Neutrophil (primary cell): ENCODE measurements at regions not wholly inside any gene's neighbourhood (a gene's known extent, or its start where the extent isn't known, plus 50 kb on each side); places are given as distances from the start of the nearest gene placed in this dataset.

Experiments used
- H3K27ac ChIP-seq: fragments of 200-600 bp; sonication (generic); 2 replicates; pipeline ENCODE4 v1.5.1; 2016; ENCODE audit warnings: mild to moderate bottlenecking, moderate library complexity
- H3K27me3 ChIP-seq: fragments of 200-600 bp; sonication (generic); 2 replicates; pipeline ENCODE4 v1.6.0; 2016; ENCODE audit warnings: mild to moderate bottlenecking
- H3K36me3 ChIP-seq: fragments of 200-600 bp; sonication (generic); 2 replicates; pipeline ENCODE4 v1.5.1; 2017
- H3K4me1 ChIP-seq, 2 experiments: fragments of 200-600 bp in 1 of 2; sonication (generic) in 1 of 2; 1 replicate in 1 of 2; 2 replicates in 1 of 2; pipeline versions ENCODE4 v1.5.1 to v1.6.1; 2013 to 2016; ENCODE audit warnings: low read depth in 1 of 2, low read length in 1 of 2, mild to moderate bottlenecking in 1 of 2, moderate library complexity in 1 of 2; ENCODE audit not compliant: control insufficient read depth in 1 of 2, insufficient read depth in 1 of 2
- H3K4me3 ChIP-seq, 2 experiments: fragments of 200-600 bp in 1 of 2; sonication (generic) in 1 of 2; 1 replicate in 1 of 2; 2 replicates in 1 of 2; pipeline ENCODE4 v1.5.1; 2013 to 2016; ENCODE audit warnings: low read depth in 1 of 2, low read length in 1 of 2, mild to moderate bottlenecking in 1 of 2, moderate library complexity in 1 of 2
- H3K9me3 ChIP-seq: fragments of 200-600 bp; sonication (generic); 2 replicates; pipeline ENCODE4 v1.5.1; 2016
- TF ChIP-seq, protein P1 (sequence below): fragments of 200-600 bp; sonication (generic); IDR thresholded peaks from 2 replicates; pipeline ENCODE4 v1.5.1; 2016; ENCODE audit warnings: antibody characterized with exemption

DNA sequence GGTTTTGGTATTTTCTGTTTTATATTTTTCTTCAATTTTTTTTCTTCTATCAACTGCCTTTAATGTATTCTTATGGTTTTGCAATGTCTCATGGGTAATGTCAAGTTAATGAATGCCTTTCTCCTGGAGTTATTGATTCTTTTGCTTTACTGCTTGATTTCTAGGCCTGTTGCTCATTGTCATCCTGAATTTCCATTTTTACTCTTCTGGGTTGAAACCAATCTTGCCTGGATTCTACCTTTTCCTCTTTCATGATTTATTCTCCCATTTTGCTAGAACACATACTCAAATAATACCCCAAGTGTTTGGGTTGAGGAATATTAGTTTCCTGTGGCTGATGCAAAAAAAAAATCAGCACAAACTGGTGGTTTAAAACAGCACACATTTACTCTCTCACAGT, 315.2 kb upstream of the PDZRN3 start:
- H3K4me3 ChIP-seq: no peak overlapping the region
- no peak overlapping the region for H3K27ac ChIP-seq
- H3K36me3 ChIP-seq: no peaks in the 10 kb centered on the region
- no peaks in the 10 kb centered on the region for H3K9me3 ChIP-seq
- TF ChIP-seq, protein P1, sequence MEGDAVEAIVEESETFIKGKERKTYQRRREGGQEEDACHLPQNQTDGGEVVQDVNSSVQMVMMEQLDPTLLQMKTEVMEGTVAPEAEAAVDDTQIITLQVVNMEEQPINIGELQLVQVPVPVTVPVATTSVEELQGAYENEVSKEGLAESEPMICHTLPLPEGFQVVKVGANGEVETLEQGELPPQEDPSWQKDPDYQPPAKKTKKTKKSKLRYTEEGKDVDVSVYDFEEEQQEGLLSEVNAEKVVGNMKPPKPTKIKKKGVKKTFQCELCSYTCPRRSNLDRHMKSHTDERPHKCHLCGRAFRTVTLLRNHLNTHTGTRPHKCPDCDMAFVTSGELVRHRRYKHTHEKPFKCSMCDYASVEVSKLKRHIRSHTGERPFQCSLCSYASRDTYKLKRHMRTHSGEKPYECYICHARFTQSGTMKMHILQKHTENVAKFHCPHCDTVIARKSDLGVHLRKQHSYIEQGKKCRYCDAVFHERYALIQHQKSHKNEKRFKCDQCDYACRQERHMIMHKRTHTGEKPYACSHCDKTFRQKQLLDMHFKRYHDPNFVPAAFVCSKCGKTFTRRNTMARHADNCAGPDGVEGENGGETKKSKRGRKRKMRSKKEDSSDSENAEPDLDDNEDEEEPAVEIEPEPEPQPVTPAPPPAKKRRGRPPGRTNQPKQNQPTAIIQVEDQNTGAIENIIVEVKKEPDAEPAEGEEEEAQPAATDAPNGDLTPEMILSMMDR: no peak
- no peaks in the 10 kb centered on the region for H3K27me3 ChIP-seq
- no peaks in the 10 kb centered on the region for H3K4me1 ChIP-seq

DNA sequence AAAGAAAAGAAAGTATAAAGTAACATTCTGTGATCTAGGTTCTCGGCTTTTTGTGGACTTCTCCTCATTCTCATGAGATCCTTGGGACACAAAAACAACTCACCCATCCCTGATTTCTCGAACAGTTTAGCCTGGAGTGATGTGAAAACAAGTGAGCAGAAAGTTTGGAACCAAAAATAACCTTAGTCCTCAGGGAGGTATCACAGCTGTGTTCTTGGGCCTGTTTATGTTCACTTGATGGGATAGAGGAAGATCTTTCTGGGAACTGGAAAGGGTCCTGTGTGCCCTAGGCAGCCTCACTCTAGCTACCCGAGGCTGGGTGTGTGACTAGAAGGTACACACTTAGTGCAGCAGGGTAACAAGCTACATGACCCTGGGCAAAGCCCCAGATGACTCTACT, 308.8 kb upstream of the PDZRN3 start:
- Histone ChIP-seq H3K4me1 (no peaks in the 10 kb centered on the region), H3K36me3 (no peaks in the 10 kb centered on the region), H3K9me3 (no peaks in the 10 kb centered on the region), H3K4me3 (no peak overlapping the region), H3K27me3 (no peaks in the 10 kb centered on the region), H3K27ac (no peak overlapping the region)
- TF ChIP-seq, protein P1: no peak

DNA sequence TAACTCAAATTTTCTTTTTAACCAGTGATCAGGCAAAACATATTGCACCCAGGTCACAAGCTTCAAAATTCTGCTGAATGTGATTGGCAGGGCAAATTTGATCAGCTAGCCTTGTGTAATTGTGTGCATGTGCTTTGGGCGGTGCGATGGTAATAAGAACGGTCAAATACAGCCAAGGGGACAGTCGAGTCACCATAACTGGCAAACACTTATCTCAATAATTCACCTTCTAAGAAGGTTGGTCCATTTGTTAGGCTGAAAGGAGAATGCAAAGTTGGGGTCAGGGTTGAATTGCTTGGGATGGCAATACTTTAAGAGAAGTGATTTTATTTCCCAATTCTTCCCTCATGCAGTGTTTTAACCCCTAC, 302.4 kb upstream of the PDZRN3 start:
- no peak overlapping the region for H3K27ac ChIP-seq
- no peaks in the 10 kb centered on the region for H3K4me1 ChIP-seq
- no peaks in the 10 kb centered on the region for H3K9me3 ChIP-seq
- no peak overlapping the region for H3K4me3 ChIP-seq
- H3K36me3 ChIP-seq: no peaks in the 10 kb centered on the region
- TF ChIP-seq, protein P1: no peak
- no peaks in the 10 kb centered on the region for H3K27me3 ChIP-seq

DNA sequence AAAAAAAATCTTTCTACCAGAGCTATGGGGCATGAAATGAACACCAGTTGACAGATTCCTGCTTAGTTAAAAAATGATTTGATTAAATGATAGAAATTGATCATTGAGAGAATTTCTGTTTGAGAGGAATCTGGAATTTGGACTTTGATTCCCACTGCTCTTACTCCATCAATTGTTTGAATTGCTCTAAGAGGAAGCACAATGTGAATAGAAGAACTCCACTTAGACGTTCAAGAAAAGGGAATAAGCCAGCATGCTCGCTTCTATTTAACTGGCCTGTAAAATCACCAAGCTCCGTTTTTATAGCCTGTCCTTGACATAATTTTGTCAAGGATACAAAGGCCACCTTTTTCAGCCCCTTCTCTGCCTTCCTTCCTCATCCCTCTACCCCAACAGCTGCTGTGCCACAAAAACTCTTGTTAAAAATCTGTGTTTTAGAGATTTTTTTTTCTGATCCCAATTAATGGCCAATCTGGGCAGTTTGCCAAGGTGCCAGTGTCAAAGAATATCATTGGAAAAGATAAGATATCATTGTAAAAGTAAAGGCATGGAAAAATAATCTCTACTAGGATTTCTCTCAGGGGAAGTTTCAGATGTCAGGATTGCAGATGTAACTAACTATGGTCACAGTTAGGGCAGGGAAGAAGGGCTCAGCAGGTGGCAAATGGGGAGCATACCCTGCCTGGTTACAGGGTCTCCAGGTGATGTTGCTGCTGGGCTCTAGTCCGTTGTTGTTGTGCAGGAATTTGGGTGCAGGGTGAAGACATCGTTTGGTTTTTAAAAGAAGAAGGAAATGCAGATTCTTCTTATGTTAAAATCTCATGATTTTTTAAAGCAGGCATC, 301.8 kb upstream of the PDZRN3 start:
- TF ChIP-seq, protein P1: no peak
- H3K4me3 ChIP-seq: no peak overlapping the region

DNA sequence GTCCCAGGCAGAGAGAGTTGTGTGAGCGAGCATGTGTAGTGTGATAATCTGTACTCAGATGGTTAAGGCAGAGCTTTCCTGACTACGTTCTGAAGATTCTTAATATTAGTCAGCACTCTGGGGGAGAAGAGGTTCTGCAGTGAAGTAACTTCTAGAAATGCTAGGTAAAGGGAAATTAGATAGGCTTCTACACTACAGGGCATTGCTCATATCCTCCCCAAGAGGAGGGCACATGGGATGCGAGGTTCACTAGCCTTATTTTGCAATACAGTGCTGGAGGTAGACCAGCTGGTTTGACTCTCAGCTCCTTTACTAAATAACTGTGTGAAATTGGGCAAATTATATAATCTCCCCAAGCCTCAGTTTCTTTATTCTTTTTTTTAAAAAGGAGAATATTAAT, 300.3 kb upstream of the PDZRN3 start:
- TF ChIP-seq, protein P1: no peak
- no peak overlapping the region for H3K27ac ChIP-seq
- no peaks in the 10 kb centered on the region for H3K9me3 ChIP-seq
- H3K36me3 ChIP-seq: no peaks in the 10 kb centered on the region
- no peak overlapping the region for H3K4me3 ChIP-seq
- H3K27me3 ChIP-seq: no peaks in the 10 kb centered on the region
- no peaks in the 10 kb centered on the region for H3K4me1 ChIP-seq

More for the DNA sequence above, 301.8 kb upstream of the PDZRN3 start:
- H3K9me3 ChIP-seq: no peaks in the 10 kb centered on the region
- no peak overlapping the region for H3K27ac ChIP-seq
- H3K36me3 ChIP-seq: no peaks in the 10 kb centered on the region
- no peaks in the 10 kb centered on the region for H3K27me3 ChIP-seq
- no peaks in the 10 kb centered on the region for H3K4me1 ChIP-seq
